Midbrain (tissue), 1 donor: ENCODE measurements at regions not wholly inside any gene's neighbourhood (a gene's known extent, or its start where the extent isn't known, plus 50 kb on each side); places are given as distances from the start of the nearest gene placed in this dataset.

ENCODE experiments used
- DNase-seq: peaks from one replicate; lab custom pipeline; 2025; lab: John Stamatoyannopoulos, UW

GRCh38 chr12:84807249-84807648 is 105.3 kb downstream of the SLC6A15 start:
- no peak for DNase-seq

GRCh38 chr12:84805474-84805858 is 107.1 kb downstream of the SLC6A15 start:
- no peak for DNase-seq

GRCh38 chr12:84804691-84805473 is 107.7 kb downstream of the SLC6A15 start:
- DNase-seq: no peak

- DNase-seq: no peak
Measured at GRCh38 chr12:84803661-84804060, 108.9 kb downstream of the SLC6A15 start.

- no peak for DNase-seq
Measured at GRCh38 chr12:84802161-84802560, 110.4 kb downstream of the SLC6A15 start.

- DNase-seq: no peak
Measured at GRCh38 chr12:84793558-84794367, 118.8 kb downstream of the SLC6A15 start.

GRCh38 chr12:84791444-84791843 is 121.2 kb downstream of the SLC6A15 start:
- no peak for DNase-seq

- DNase-seq: no peak
Measured at GRCh38 chr12:84789184-84789583, 123.4 kb downstream of the SLC6A15 start.

GRCh38 chr12:84787253-84787652 is 125.3 kb downstream of the SLC6A15 start:
- DNase-seq: no peak

- no peak for DNase-seq
Measured at GRCh38 chr12:84786622-84787021, 126.0 kb downstream of the SLC6A15 start.

GRCh38 chr12:84785951-84786350 is 126.6 kb downstream of the SLC6A15 start:
- DNase-seq: no peak

GRCh38 chr12:84785281-84785680 is 127.3 kb downstream of the SLC6A15 start:
- DNase-seq: no peak

GRCh38 chr12:84779169-84779568 is 133.4 kb downstream of the SLC6A15 start:
- DNase-seq: no peak

GRCh38 chr12:84772281-84772680 is 140.3 kb downstream of the SLC6A15 start:
- DNase-seq: no peak

GRCh38 chr12:84767079-84767478 is 145.5 kb downstream of the SLC6A15 start:
- no peak for DNase-seq

- no peak for DNase-seq
Measured at GRCh38 chr12:84766375-84766774, 146.2 kb downstream of the SLC6A15 start.

- DNase-seq: no peak
Measured at GRCh38 chr12:84764001-84764400, 148.6 kb downstream of the SLC6A15 start.

- no peak for DNase-seq
Measured at GRCh38 chr12:84763107-84763506, 149.5 kb downstream of the SLC6A15 start.

GRCh38 chr12:84760091-84760865 is 152.3 kb downstream of the SLC6A15 start:
- no peak for DNase-seq

- DNase-seq: no peak
Measured at GRCh38 chr12:84757978-84758377, 154.6 kb downstream of the SLC6A15 start.

GRCh38 chr12:84756961-84757360 is 155.6 kb downstream of the SLC6A15 start:
- DNase-seq: no peak

GRCh38 chr12:84745127-84745526 is 167.5 kb downstream of the SLC6A15 start:
- no peak for DNase-seq
